Dendritic cell treated with granulocyte-macrophage colony-stimulating factor and Interleukin-4, amounts not matched to agents 40 ng/mL and 50 ng/mL, for 4 days (primary cell): ENCODE measurements at regions not wholly inside any gene's neighbourhood (a gene's known extent, or its start where the extent isn't known, plus 50 kb on each side); places are given as distances from the start of the nearest gene placed in this dataset.
"Not testable (repeated sequence)": the region's sequence is repeated elsewhere in the genome, so short reads cannot be mapped to it uniquely, and the experiment has no call there.

Experiments used
- H3K27ac Mint-ChIP-seq: one replicate; pipeline ENCODE4 v1.8.0; 2022; ENCODE audit warnings: mild to moderate bottlenecking, mixed read lengths
- H3K27me3 Mint-ChIP-seq: one replicate; pipeline ENCODE4 v1.8.0; 2022; ENCODE audit warnings: mild to moderate bottlenecking, mixed read lengths
- H3K36me3 Mint-ChIP-seq: one replicate; pipeline ENCODE4 v1.8.0; 2022; ENCODE audit warnings: low read depth, mixed read lengths
- H3K4me1 Mint-ChIP-seq: one replicate; pipeline ENCODE4 v1.8.0; 2022; ENCODE audit warnings: low read depth, mixed read lengths
- H3K4me3 Mint-ChIP-seq: one replicate; pipeline ENCODE4 v1.8.0; 2022; ENCODE audit warnings: mild to moderate bottlenecking, moderate library complexity, mixed read lengths
- H3K9me3 Mint-ChIP-seq: one replicate; pipeline ENCODE4 v1.8.0; 2022; ENCODE audit warnings: mixed read lengths
- intact Hi-C: fragments of 100-400 bp; cut with micrococcal nuclease; formaldehyde crosslinking; loops from one replicate; pipeline ENCODE4 v1.15.0; 2022

DNA sequence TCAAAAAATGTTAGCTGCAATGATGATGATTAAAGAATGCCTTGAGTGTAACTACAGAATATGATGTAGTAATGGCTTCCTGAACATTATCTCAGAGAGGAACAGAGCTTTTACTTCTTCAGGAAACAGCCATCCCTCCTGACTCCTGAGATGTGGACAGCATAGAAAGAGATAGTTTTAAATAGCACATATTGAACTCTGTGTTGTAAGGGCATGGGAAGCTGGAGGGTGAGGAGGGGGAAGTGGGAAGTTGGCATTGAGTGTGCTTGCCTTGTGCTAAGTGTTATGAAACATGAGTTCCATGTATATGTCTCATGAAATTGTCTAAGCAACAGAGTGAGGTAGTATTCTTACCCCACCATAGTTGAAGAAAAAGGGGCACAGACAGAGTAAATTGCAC, 161.5 kb upstream of the SLC28A3 start:
- H3K4me3 Mint-ChIP-seq, result no peak overlapping the region
- no peaks in the 10 kb centered on the region for H3K27me3 Mint-ChIP-seq
- no peaks in the 10 kb centered on the region for H3K36me3 Mint-ChIP-seq
- no peaks in the 10 kb centered on the region for H3K4me1 Mint-ChIP-seq
- intact Hi-C loops, result no loop called here
- H3K9me3 Mint-ChIP-seq, result peaks cover 9% of the 10 kb centered on the region
- no peak overlapping the region for H3K27ac Mint-ChIP-seq

DNA sequence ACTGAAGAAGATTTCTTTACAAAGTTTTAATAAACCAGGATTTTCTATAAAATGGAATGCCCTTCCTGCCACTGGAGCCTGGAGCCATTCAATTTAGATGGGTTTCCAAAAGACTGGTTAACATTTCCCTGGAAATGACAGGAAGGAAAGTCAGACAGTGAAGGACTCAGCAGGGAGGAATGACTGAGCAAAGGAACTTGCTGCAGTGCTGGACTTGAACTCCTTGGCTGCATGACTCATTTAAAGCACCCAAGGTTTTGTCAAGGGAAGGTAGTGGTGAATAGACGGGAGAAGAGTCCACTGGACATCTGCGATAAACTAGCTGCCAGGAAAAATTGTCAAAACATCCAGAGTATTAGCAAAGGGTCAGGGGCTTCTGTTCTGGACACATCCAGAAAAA, 163.8 kb upstream of the SLC28A3 start:
- no peaks in the 10 kb centered on the region for H3K4me1 Mint-ChIP-seq
- peaks cover 25% of the 10 kb centered on the region for H3K9me3 Mint-ChIP-seq
- no peaks in the 10 kb centered on the region for H3K36me3 Mint-ChIP-seq
- no peaks in the 10 kb centered on the region for H3K27me3 Mint-ChIP-seq
- H3K4me3 Mint-ChIP-seq, result no peak overlapping the region
- intact Hi-C loops, result no loop called here
- H3K27ac Mint-ChIP-seq, result no peak overlapping the region

- Mint-ChIP-seq H3K4me1 (no peaks in the 10 kb centered on the region), H3K36me3 (no peaks in the 10 kb centered on the region), H3K9me3 (peaks cover 26% of the 10 kb centered on the region), H3K27me3 (no peaks in the 10 kb centered on the region), H3K4me3 (no peak overlapping the region), H3K27ac (no peak overlapping the region)
- intact Hi-C loops, result no loop called here
Observed at GRCh38 chr9:84511651-84512050, 157.9 kb upstream of the NTRK2 start.

DNA sequence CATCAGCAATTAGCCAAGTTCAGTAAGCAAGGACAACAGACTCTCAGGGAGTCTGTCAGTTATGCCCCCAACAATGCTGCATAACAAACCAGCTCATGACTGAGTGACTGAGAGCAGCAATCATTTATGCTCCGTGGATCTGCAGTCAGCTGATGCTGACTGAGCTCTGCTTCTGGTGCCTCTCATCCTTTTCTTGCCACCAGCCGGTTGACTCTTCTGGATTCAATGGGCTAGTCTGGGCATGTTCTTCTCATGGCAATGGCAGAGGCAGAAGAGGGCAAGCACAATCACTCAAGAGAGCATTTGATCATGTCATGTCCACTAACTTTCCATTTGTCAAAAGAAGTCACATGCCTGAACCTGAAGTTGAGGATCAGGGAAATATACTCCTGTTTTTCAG, 157.0 kb upstream of the NTRK2 start:
- H3K4me3 Mint-ChIP-seq, result no peak overlapping the region
- no peaks in the 10 kb centered on the region for H3K4me1 Mint-ChIP-seq
- no peaks in the 10 kb centered on the region for H3K27me3 Mint-ChIP-seq
- H3K9me3 Mint-ChIP-seq, result peaks cover 19% of the 10 kb centered on the region
- intact Hi-C loops, result no loop called here
- H3K36me3 Mint-ChIP-seq, result no peaks in the 10 kb centered on the region
- no peak overlapping the region for H3K27ac Mint-ChIP-seq

DNA sequence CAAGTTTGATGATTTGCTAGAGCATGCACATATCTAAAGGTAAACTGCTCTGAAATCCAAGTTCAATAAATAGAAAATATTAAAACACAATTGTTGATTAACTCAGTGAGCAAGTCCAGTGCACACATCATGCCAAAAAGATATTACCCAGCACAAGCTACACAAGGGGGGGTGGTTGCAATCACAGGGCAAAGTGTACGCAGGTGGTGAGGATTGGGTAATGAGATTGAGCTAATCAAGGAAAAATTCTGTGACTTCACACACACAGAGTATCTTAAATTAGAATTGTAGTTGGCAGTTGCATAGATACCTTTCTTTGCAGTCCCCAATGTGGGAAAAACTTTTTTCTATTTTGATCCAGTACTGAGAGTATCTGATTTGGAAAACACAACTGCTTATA, 156.1 kb upstream of the NTRK2 start:
- H3K4me1 Mint-ChIP-seq, result no peaks in the 10 kb centered on the region
- H3K9me3 Mint-ChIP-seq, result peaks cover 20% of the 10 kb centered on the region
- intact Hi-C loops, result no loop called here
- no peaks in the 10 kb centered on the region for H3K27me3 Mint-ChIP-seq
- no peak overlapping the region for H3K4me3 Mint-ChIP-seq
- H3K27ac Mint-ChIP-seq, result no peak overlapping the region
- H3K36me3 Mint-ChIP-seq, result no peaks in the 10 kb centered on the region

DNA sequence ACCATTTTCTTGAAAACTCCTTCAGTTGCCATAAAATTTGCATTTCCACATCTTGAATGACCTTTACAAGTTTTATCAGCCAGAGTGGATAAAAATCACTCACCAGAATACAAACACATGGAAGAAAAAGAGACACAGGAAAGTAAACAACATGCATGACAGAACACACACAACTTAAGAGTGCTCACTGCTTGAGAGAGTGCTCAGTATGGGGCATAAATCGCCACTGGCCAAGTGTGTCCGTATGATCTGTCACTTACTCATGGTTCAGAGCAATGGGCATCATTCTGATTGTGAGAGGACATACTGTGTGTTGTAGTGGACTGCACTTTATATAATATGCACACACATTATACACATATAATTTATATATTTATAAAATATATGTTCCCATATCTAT, 155.6 kb upstream of the NTRK2 start:
- no peaks in the 10 kb centered on the region for H3K36me3 Mint-ChIP-seq
- no peak overlapping the region for H3K4me3 Mint-ChIP-seq
- H3K27ac Mint-ChIP-seq, result no peak overlapping the region
- intact Hi-C loops, result no loop called here
- no peaks in the 10 kb centered on the region for H3K27me3 Mint-ChIP-seq
- H3K9me3 Mint-ChIP-seq, result peaks cover 20% of the 10 kb centered on the region
- H3K4me1 Mint-ChIP-seq, result no peaks in the 10 kb centered on the region

GRCh38 chr9:84514421-84514820, 155.1 kb upstream of the NTRK2 start:
- H3K27me3 Mint-ChIP-seq, result no peaks in the 10 kb centered on the region
- no peak overlapping the region for H3K4me3 Mint-ChIP-seq
- H3K27ac Mint-ChIP-seq, result no peak overlapping the region
- H3K9me3 Mint-ChIP-seq, result peaks cover 17% of the 10 kb centered on the region
- H3K4me1 Mint-ChIP-seq, result no peaks in the 10 kb centered on the region
- intact Hi-C loops, result no loop called here
- no peaks in the 10 kb centered on the region for H3K36me3 Mint-ChIP-seq

GRCh38 chr9:84517026-84517425, 152.5 kb upstream of the NTRK2 start:
- H3K4me3 Mint-ChIP-seq, result no peak overlapping the region
- H3K4me1 Mint-ChIP-seq, result no peaks in the 10 kb centered on the region
- no peak overlapping the region for H3K27ac Mint-ChIP-seq
- intact Hi-C loops, result no loop called here
- H3K27me3 Mint-ChIP-seq, result no peaks in the 10 kb centered on the region
- no peaks in the 10 kb centered on the region for H3K36me3 Mint-ChIP-seq
- peaks cover 9% of the 10 kb centered on the region for H3K9me3 Mint-ChIP-seq

DNA sequence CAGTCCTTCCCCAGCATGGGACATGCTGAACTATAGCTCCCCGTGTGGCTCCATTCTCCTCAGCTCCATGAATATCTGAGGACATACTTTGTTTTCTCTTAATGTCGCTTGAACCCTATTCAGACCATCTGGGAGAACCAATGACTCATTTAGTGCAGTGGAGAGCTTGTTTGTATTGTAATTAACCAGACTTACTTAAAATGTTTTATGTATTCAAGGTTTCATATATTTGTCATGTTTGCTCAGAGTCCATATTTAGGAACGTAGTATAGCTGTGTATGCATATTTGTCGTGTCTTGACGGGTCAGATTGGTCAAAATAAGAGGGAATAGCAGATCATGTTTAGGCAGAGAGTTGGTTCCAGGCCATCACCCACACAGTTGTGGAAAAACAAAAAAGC, 150.1 kb upstream of the NTRK2 start:
- intact Hi-C loops, result no loop called here
- H3K27ac Mint-ChIP-seq, result no peak overlapping the region
- peaks cover 9% of the 10 kb centered on the region for H3K9me3 Mint-ChIP-seq
- no peaks in the 10 kb centered on the region for H3K4me1 Mint-ChIP-seq
- no peak overlapping the region for H3K4me3 Mint-ChIP-seq
- no peaks in the 10 kb centered on the region for H3K27me3 Mint-ChIP-seq
- H3K36me3 Mint-ChIP-seq, result no peaks in the 10 kb centered on the region

GRCh38 chr9:84521208-84521607, 148.3 kb upstream of the NTRK2 start:
- intact Hi-C loops, result no loop called here
- H3K27ac Mint-ChIP-seq, result no peak overlapping the region
- H3K36me3 Mint-ChIP-seq, result no peaks in the 10 kb centered on the region
- no peaks in the 10 kb centered on the region for H3K4me1 Mint-ChIP-seq
- no peak overlapping the region for H3K4me3 Mint-ChIP-seq
- peaks cover 17% of the 10 kb centered on the region for H3K9me3 Mint-ChIP-seq
- H3K27me3 Mint-ChIP-seq, result no peaks in the 10 kb centered on the region

DNA sequence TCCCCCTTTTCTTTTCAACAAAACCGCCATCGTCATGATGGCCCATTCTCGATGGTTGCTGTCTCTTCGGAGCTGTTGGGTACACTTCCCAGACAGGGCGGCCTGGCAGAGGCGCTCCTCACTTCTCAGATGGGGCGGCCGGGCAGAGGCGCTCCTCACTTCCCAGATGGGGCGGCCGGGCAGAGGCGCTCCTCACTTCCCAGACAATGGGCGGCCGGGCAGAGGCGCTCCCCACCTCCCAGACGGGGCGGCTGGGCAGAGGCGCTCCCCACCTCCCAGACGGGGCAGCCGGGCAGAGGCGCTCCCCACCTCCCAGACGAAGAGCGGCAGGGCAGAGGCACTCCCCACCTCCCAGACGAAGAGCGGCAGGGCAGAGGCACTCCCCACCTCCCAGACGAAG, 143.3 kb upstream of the NTRK2 start:
- H3K36me3 Mint-ChIP-seq, H3K27ac Mint-ChIP-seq, H3K4me3 Mint-ChIP-seq, H3K27me3 Mint-ChIP-seq, intact Hi-C loops, H3K4me1 Mint-ChIP-seq: not testable (repeated sequence)
- peaks cover 39% of the 10 kb centered on the region for H3K9me3 Mint-ChIP-seq

DNA sequence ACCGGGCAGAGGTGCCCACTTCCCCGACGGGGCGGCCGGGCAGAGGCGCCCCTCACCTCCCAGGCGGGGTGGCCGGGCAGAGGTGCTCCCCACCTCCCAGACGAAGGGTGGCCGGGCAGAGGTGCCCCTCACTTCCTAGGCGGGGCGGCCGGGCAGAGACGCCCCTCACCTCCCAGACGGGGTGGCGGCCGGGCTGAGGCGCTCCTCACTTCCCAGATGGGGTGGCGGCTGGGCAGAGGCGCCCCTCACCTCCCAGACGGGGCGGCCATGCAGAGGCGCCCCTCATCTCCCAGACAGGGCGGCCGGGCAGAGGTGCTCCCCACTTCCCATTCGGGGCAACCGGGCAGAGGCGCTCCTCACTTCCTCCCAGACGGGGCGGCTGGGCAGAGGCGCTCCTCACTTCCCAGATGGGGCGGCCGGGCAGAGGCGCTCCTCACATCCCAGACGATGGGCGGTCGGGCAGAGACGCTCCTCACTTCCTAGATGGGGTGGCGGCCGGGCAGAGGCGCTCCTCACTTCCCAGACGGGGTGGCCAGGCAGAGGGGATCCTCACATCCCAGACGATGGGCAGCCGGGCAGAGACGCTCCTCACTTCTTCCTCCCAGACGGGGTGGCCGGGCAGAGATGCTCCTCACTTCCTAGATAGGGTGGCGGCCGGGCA, 142.3 kb upstream of the NTRK2 start:
- H3K4me1 Mint-ChIP-seq, H3K36me3 Mint-ChIP-seq, H3K27ac Mint-ChIP-seq, H3K4me3 Mint-ChIP-seq, H3K27me3 Mint-ChIP-seq, intact Hi-C loops: not testable (repeated sequence)
- peaks cover 39% of the 10 kb centered on the region for H3K9me3 Mint-ChIP-seq

GRCh38 chr9:84535973-84536372, 133.6 kb upstream of the NTRK2 start:
- H3K27ac Mint-ChIP-seq, H3K4me3 Mint-ChIP-seq, H3K36me3 Mint-ChIP-seq, H3K27me3 Mint-ChIP-seq, H3K4me1 Mint-ChIP-seq, intact Hi-C loops: not testable (repeated sequence)
- peaks cover 43% of the 10 kb centered on the region for H3K9me3 Mint-ChIP-seq

- no peaks in the 10 kb centered on the region for H3K36me3 Mint-ChIP-seq
- H3K4me1 Mint-ChIP-seq, result no peaks in the 10 kb centered on the region
- no peaks in the 10 kb centered on the region for H3K27me3 Mint-ChIP-seq
- H3K9me3 Mint-ChIP-seq, result peaks cover 36% of the 10 kb centered on the region
- H3K4me3 Mint-ChIP-seq, result no peak overlapping the region
- H3K27ac Mint-ChIP-seq, result no peak overlapping the region
- intact Hi-C loops, result no loop called here
Observed at GRCh38 chr9:84538879-84539278, 130.7 kb upstream of the NTRK2 start.

DNA sequence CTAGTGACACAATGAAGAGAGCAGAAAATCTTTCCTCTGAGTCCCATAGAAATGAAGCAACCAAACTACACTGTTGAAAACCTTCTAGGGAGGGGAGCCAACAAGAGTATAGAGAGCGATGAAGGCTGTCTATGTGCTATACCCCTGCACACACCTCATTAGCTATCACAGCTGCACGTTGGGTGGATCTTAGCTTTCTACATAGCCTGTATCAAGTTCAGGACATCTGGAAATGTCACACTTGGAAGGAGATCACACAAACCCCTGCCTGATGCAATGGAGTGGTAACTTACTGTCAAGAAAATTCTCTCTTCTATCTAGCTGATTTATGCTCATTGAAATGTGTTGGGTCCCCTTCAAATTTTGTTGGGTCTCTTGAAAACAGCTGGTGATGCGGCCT, 127.0 kb upstream of the NTRK2 start:
- peaks cover 2% of the 10 kb centered on the region for H3K27me3 Mint-ChIP-seq

More for the DNA sequence above, 127.0 kb upstream of the NTRK2 start:
- intact Hi-C loops, result no loop called here
- Mint-ChIP-seq H3K36me3 (no peaks in the 10 kb centered on the region), H3K4me3 (no peak overlapping the region), H3K4me1 (no peaks in the 10 kb centered on the region), H3K27ac (no peak overlapping the region), H3K9me3 (peaks cover 10% of the 10 kb centered on the region)
